Left lung (tissue), 4 donors: ENCODE measurements at regions not wholly inside any gene's neighbourhood (a gene's known extent, or its start where the extent isn't known, plus 50 kb on each side); places are given as distances from the start of the nearest gene placed in this dataset.
A peak's percentile ranks its signal among the peaks of the same experiment; 100 is the strongest.

Experiments
- ATAC-seq: fragments of 200-7000 bp; cut with Tn5 transposase; one replicate; pipeline ENCODE4 v1.9.1; 2020; ENCODE audit warnings: moderate library complexity
- DNase-seq, 4 donors: peaks; one replicate each; pipeline ENCODE4 v3.0.0-alpha.2; 2013 to 2020
- H3K27ac ChIP-seq, 2 donors: fragments of 200-600 bp; sonication (generic) in 1 of 2; one replicate each; pipeline versions ENCODE4 v1.5.0 to v1.8.0; 2020 to 2021
- H3K27me3 ChIP-seq, 2 donors: fragments of 200-600 bp; sonication (generic) in 1 of 2; one replicate each; pipeline versions ENCODE4 v1.5.0 to v1.8.0; 2020 to 2021
- H3K36me3 ChIP-seq, 2 donors: fragments of 200-600 bp; sonication (generic) in 1 of 2; one replicate each; pipeline versions ENCODE4 v1.5.0 to v1.8.0; 2020 to 2021
- H3K4me1 ChIP-seq, 2 donors: fragments of 200-600 bp; one replicate each; pipeline ENCODE4 v1.8.0; 2021
- H3K4me3 ChIP-seq, 2 donors: fragments of 200-600 bp; sonication (generic) in 1 of 2; one replicate each; pipeline versions ENCODE4 v1.5.0 to v1.8.0; 2020 to 2021; ENCODE audit warnings: mild to moderate bottlenecking in 1 of 2
- H3K9me3 ChIP-seq, 2 donors: fragments of 200-600 bp; sonication (generic) in 1 of 2; one replicate each; pipeline versions ENCODE4 v1.5.0 to v1.8.0; 2020 to 2021
- CTCF ChIP-seq, 2 donors: fragments of 200-600 bp; sonication (generic) in 1 of 2; IDR thresholded peaks; one replicate each; pipeline versions ENCODE4 v1.5.0 to v1.8.0; 2021; ENCODE audit warnings: antibody characterized with exemption in 2 of 2
- intact Hi-C, 2 donors: fragments of 100-400 bp; cut with DNase I; formaldehyde crosslinking; loops; one replicate each; pipeline versions ENCODE4 v1.11.2 to v1.14.2; 2022
- donor health status: DM: no; HTN: yes; CAD: no.
- donor health status: DM: no; HTN: no; CAD: no.

GRCh38 chr6:14278446-14278845 is 160.9 kb downstream of the CD83 start:
- no peaks in the 10 kb centered on the region for H3K36me3 ChIP-seq
- H3K4me1 ChIP-seq: peaks cover 4 to 27% of the 10 kb centered on the region in 2 donors
- intact Hi-C loops: no loop called here
- DNase-seq (no peak), ATAC-seq (no peak)
- no peak overlapping the region for H3K4me3 ChIP-seq
- no peak overlapping the region for H3K27ac ChIP-seq
- H3K9me3 ChIP-seq: peaks cover 0 to 3% of the 10 kb centered on the region in 2 donors
- H3K27me3 ChIP-seq: no peaks in the 10 kb centered on the region
- TF ChIP-seq CTCF (IDR thresholded peaks at IDR 0.05): no peak

GRCh38 chr6:14280006-14280510 is 162.5 kb downstream of the CD83 start:
- Histone ChIP-seq H3K36me3 (no peaks in the 10 kb centered on the region), H3K27me3 (no peaks in the 10 kb centered on the region), H3K4me1 (peaks cover 4 to 29% of the 10 kb centered on the region in 2 donors), H3K9me3 (peaks cover 0 to 3% of the 10 kb centered on the region in 2 donors), H3K4me3 (no peak overlapping the region), H3K27ac (no peak overlapping the region)
- DNase-seq (no peak), ATAC-seq (no peak)
- TF ChIP-seq CTCF (IDR thresholded peaks at IDR 0.05): no peak
- intact Hi-C loops: no loop called here

GRCh38 chr6:14280766-14281293 is 163.3 kb downstream of the CD83 start:
- Histone ChIP-seq H3K9me3 (peaks cover 0 to 3% of the 10 kb centered on the region in 2 donors), H3K27ac (no peak overlapping the region), H3K27me3 (no peaks in the 10 kb centered on the region), H3K4me3 (no peak overlapping the region), H3K36me3 (no peaks in the 10 kb centered on the region), H3K4me1 (peaks cover under 1 to 21% of the 10 kb centered on the region in 2 donors)
- ATAC-seq: peak; percentile 14
- no peak for TF ChIP-seq CTCF (IDR thresholded peaks at IDR 0.05)
- intact Hi-C loops: no loop called here
- DNase-seq: peak in 1 of 4 donors; percentile 68

GRCh38 chr6:14281811-14282660 is 164.5 kb downstream of the CD83 start:
- intact Hi-C loops: no loop called here
- H3K27ac ChIP-seq: no peak overlapping the region
- H3K9me3 ChIP-seq: peaks cover 0 to 3% of the 10 kb centered on the region in 2 donors
- DNase-seq (no peak), ATAC-seq (no peak)
- H3K36me3 ChIP-seq: no peaks in the 10 kb centered on the region
- no peak for TF ChIP-seq CTCF (IDR thresholded peaks at IDR 0.05)
- H3K4me3 ChIP-seq: no peak overlapping the region
- peaks cover 0 to 11% of the 10 kb centered on the region in 2 donors for H3K4me1 ChIP-seq
- H3K27me3 ChIP-seq: no peaks in the 10 kb centered on the region

GRCh38 chr6:14282854-14283505 is 165.4 kb downstream of the CD83 start:
- Histone ChIP-seq H3K36me3 (no peaks in the 10 kb centered on the region), H3K4me1 (peaks cover 0 to 5% of the 10 kb centered on the region in 2 donors), H3K27me3 (no peaks in the 10 kb centered on the region), H3K4me3 (no peak overlapping the region), H3K9me3 (peaks cover 0 to 3% of the 10 kb centered on the region in 2 donors), H3K27ac (no peak overlapping the region)
- intact Hi-C loops: no loop called here
- no peak for TF ChIP-seq CTCF (IDR thresholded peaks at IDR 0.05)
- ATAC-seq (no peak), DNase-seq (no peak)
